Cardiac fibroblast (primary cell): ENCODE measurements at regions not wholly inside any gene's neighbourhood (a gene's known extent, or its start where the extent isn't known, plus 50 kb on each side); places are given as distances from the start of the nearest gene placed in this dataset.
"Not testable (repeated sequence)": the region's sequence is repeated elsewhere in the genome, so short reads cannot be mapped to it uniquely, and the experiment has no call there.

Experiments used
- DNase-seq, 2 donors: peaks; one replicate each; pipeline versions ENCODE4 v3.0.0 to v3.0.0-alpha.2; 2010; ENCODE audit warnings: low read depth in 2 of 2
- H3K4me3 ChIP-seq, 2 donors: replicated peaks in 1 of 2; 1 replicate in 1 of 2; 2 replicates in 1 of 2; pipeline ENCODE4 v1.5.1; 2011; ENCODE audit warnings: low read depth in 2 of 2, low read length in 2 of 2, mild to moderate bottlenecking in 2 of 2, moderate library complexity in 1 of 2
- CTCF ChIP-seq: IDR thresholded peaks from one replicate; pipeline ENCODE4 v1.5.1; 2011; ENCODE audit warnings: low read depth, mild to moderate bottlenecking, low read length, inconsistent platforms

- peak in 1 of 2 donors; percentile 23 for DNase-seq
- TF ChIP-seq CTCF: no peak
- no peak overlapping the region for H3K4me3 ChIP-seq
Observed at GRCh38 chr18:34514957-34515356, 195.1 kb upstream of the DTNA start.

- not testable (repeated sequence) for H3K4me3 ChIP-seq, DNase-seq
Observed at GRCh38 chr18:34516355-34516754, 193.7 kb upstream of the DTNA start.

GRCh38 chr18:34516996-34517395, 193.1 kb upstream of the DTNA start:
- DNase-seq: not testable (repeated sequence)

GRCh38 chr18:34521040-34521439, 189.1 kb upstream of the DTNA start:
- TF ChIP-seq CTCF: no peak
- no peak for DNase-seq
- H3K4me3 ChIP-seq: no peak overlapping the region

More at GRCh38 chr18:34516996-34517395, 193.1 kb upstream of the DTNA start:
- not testable (repeated sequence) for H3K4me3 ChIP-seq

GRCh38 chr18:34522603-34523002, 187.5 kb upstream of the DTNA start:
- H3K4me3 ChIP-seq: no peak overlapping the region
- TF ChIP-seq CTCF: no peak
- no peak for DNase-seq

GRCh38 chr18:34525244-34525643, 184.9 kb upstream of the DTNA start:
- DNase-seq: no peak
- no peak overlapping the region for H3K4me3 ChIP-seq
- no peak for TF ChIP-seq CTCF

- H3K4me3 ChIP-seq: no peak overlapping the region
- DNase-seq: no peak
- TF ChIP-seq CTCF: no peak
Observed at GRCh38 chr18:34528177-34528576, 181.9 kb upstream of the DTNA start.

GRCh38 chr18:34529358-34530335, 180.5 kb upstream of the DTNA start:
- DNase-seq: no peak
- no peak overlapping the region for H3K4me3 ChIP-seq
- TF ChIP-seq CTCF: no peak
